Right kidney (tissue), 1 donor: ENCODE measurements at regions not wholly inside any gene's neighbourhood (a gene's known extent, or its start where the extent isn't known, plus 50 kb on each side); places are given as distances from the start of the nearest gene placed in this dataset.

ENCODE experiments used
- DNase-seq: peaks from one replicate; pipeline ENCODE4 v3.0.0-alpha.2; 2016

DNA sequence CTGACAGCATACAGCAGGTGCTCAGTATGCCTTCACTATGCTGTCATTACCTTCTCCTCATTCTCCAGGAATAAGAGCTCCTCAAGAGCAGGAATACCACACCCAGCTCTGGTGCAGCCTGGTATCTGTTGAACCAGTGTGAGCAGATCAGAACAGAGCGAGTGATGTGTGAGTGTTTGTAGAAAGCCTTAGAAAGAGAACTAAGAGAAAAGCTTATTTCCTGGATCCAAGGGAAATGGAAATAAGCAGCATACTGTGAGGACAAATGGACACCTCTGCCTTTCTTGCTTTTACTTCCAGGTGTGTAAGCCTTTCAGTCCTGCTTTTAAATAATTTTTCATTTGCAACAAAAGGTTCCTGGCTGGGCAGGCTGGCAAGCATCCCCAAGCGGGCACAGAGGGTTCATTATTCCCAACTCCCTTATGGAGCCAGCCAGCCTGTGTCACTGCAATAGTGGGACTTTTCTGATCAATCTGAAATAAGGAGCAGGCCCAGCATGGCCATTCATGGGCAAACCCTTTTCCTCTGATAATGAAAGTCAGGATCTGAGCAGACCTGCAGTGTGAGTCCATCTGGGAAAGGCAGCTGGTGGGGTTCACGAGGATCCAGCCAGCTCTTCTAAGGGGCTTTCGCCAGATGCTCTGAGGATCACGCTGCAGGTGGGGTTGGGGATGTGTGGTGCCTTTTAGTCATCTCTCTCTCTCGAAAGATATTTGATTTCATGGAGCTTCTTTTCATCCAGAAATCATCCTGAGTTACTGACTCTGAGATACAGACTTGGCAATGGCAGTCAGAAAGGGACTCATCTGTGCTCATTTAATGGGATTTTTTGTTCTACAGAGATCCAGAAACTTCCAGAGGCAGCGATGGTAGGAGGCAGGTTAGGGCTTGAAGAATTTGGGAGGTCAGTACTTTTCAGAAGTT lies 594.9 kb upstream of the CFAP20DC start:
- DNase-seq, result no peak

DNA sequence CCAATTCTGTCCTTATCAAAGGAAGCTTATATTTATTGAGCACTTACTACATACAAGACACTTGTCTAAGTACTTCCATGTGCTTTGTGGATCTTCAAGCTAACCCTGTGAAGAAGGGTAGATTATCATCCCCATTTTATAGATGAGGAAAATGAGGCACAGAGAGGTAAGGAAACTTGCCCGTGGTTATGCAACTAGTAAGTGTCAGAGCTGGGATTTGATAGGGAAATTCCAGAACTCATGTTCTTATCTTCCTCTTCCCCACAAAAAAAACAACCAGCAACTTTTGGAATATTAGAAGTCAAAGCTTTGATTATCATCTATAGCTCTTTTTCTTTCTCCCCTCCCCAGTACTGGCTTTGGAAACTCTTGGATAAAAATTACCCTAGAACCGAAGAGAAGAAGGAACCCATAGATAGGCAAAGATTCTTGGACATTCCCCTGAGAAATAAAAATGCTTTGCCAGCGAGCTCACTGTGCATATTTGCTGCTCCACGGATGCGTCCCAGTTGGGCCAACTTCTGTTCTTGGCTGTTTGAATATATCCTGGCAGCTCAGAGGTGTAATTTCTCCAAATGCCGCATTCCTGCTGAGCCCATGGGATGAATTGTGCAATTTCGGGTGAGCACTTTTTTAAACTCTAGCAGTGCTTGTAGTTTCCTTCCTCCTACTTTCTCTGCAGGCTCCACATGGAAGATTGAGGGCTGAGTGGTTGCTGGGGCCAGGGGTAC lies 591.5 kb upstream of the CFAP20DC start:
- DNase-seq, result no peak

DNA sequence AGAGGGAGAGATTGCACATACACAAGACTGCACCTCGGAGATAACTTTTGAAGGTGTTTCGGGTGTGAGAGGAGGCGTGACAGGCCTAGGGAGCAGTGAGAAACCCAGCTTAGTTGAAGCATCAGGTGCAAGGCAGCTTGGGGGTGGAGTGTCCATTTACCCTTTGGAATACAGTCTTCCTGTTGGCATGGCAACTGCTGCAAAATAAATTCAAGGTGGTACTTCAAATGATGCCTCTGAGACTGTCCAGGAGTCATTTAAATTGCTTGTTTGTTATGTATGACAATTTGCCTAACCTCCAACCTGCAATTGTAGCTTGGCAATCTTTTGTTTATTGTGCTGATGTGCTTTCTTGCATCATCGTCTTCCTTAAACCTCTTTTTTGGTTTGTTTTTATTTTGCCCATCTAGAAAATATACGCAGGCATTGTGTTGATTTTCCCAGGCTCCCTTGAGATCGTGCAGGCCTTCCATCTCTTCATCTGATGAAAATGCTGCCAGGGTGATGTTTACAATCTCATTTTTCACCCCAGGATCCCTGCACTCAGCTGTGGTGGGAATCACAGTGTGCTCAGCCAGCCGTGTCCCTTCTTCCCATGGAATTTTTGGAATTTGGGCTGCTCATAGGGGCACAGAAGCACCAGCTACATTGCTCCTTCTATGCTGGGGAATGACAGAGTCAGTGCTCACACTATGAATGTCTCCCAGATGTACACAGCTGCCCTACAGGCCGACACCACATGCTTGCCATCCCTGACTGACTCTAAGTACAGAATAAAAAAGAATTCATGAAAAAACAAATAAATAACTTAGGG lies 583.1 kb upstream of the CFAP20DC start:
- peak; percentile 39 for DNase-seq

DNA sequence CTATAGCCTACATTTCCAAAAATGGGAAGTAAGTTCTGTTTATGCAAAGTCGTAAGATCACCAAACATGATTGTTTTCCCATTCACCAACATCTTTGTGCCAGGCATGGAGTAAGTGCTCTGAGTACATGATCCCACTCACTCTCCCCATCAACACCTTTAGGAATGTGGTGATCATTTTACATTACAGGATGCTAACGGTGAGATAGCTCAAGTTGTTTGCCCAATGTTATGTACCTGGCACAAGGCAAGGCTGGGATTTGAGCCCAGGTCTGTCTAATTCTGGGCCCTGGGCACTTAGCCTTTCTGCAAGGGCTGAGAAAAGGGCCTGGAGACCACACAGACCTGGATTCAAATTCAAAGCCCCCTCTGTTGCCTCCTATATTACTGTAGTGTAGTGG lies 581.7 kb upstream of the CFAP20DC start:
- DNase-seq, result no peak

DNA sequence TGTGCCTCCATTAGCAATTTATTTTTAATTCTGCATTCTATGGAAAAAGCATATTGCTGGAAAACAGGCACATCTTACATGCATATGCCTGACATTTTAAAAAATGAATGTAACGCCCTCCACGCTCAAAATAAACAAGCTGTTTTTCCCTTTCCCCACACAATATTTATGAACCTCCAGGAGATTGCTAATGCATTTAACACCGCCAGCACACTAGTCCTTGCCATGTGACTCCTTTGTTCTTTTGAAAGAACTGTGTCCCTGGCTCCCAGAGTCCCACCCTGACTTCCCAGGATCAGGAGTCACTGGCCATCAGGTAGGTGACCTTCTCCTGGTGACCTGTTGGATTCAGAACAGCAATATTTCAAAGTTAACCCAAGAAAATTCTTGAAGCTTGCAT lies 571.2 kb upstream of the CFAP20DC start:
- DNase-seq, result no peak

DNA sequence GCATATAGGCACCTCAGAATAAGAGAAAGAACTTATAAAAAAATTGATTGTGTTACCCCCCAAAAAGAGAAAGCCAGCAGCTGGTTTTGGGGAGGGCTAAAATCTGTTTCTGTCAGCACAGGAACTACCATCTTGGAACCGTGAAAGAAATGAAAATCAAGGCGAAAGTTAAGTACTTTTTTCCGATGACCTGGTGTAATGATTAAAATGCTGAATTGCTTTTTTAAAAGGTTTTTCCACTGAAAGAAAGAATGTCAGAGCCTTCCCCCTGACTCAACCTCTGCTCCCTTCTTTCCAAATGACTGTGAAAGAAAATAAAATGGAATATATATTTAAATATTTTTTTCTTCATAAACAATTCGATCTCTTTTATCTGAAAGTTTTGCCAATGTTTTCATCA lies 570.5 kb upstream of the CFAP20DC start:
- no peak for DNase-seq

DNA sequence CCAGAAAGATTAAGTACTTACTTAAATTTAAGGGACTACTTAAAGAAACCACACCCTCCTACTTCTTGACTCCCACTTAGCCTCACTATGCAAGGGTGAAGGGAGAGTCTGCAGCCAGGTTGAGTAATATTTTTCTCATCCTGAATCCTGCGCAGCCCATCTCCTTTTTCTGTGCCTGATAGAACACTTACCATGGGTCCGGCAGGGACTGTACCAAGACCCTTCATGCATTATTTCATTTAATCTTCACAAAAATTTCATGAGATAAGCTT lies 562.6 kb upstream of the CFAP20DC start:
- DNase-seq, result no peak

DNA sequence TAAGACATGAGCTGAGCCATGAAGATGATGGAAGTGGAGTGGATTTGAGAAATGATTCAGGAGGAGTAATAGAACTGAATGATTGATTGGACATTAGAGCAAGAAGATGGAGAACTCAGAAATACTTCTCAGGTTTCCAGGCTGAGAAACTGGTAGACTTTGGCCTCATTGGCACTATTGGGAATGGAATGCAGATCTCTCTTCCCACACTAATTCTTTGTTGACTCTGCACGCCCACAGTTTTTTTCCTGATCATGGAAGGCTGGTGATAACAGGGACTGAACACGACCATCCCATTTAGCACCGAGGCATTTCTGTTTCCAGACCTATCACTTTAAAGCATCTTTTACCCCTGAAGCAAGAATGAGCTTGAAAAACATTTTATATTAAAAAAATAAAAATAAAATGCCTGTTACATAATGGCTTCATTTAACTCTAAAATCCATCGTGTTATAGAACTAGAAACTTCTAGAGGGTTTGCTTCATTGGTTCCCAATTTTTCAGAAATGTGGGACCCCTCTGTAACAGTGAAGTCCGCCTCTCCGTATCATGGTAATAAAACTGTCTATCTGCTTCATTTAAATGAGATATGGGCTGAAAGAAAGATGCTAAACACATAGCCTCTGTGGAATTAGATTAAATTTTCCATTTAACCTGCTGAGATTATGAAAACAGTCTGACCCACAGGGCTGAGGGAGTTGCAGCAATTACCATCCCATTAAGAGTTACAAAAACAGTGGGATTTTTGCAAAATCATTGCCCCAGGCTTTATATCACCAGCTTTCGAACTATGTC lies 562.0 kb upstream of the CFAP20DC start:
- DNase-seq, result no peak

DNA sequence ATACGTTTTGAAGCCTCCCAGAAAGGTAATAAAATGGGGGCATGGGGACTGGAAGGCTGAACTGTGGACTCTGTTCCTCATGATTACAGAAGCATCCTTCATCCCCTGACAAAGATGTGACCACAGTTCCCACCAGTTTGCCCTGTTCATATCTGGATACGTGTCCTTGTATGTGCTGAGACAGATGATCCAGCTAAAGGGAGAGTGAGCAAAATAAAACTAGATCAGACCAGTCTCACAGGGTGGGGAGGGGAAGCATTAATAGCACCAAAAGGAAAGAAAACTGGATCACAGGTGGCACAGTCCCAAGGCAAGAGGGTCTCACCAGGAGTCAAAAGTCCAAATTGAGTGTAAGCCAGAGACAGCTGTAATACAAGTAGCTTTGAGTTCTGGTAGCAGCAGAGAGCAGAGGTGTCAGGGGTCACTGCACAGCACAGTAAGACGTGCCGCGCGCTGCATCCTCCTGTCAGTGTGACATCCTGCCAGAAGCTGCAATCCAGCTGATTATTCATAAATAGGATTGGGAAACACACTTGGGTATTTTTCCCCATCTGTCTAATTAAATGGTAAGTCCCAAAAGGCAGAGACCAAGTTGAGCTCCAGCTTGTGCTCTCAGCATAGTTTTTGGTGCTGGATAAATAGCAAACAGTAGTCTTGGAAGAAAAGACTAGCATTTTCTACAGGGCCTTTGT lies 560.0 kb upstream of the CFAP20DC start:
- peak; percentile 33 for DNase-seq

DNA sequence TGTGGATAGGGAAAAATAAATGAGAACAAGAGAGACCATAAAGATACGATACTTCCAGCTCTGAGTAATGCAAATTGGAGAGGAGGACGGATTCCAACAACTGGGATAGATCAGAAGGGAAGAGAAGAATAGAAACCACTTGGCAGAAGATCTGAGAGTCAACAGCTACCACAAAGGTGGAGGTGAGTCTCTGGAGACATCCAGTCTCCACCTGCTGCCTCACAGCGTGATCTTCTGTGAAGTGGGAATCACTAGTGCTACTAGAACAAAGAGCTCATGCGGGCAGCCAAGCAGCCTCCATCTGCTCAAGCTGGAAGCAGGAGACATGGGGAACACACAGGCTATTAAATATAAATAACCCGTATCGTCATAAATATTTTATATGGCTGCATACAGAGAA lies 558.5 kb upstream of the CFAP20DC start:
- no peak for DNase-seq

DNA sequence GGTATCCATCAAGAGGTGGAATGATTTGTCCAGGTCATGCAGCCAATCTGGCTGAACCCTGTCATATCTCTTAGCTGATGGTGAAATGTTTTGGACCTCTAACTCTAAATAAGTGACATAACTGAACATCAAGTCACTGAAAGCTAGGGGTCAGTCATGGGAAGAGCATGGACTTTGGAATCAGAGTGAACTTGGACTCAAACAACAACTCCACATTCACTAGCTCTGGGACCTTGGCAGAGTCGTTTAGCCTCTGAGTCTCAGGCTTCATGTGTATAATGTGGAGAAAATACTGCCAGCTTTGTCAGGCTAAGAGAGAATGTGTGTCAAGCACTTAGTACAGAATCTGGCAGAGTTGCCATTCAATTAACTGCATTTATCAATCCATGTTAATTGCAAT lies 557.8 kb upstream of the CFAP20DC start:
- DNase-seq, result no peak

DNA sequence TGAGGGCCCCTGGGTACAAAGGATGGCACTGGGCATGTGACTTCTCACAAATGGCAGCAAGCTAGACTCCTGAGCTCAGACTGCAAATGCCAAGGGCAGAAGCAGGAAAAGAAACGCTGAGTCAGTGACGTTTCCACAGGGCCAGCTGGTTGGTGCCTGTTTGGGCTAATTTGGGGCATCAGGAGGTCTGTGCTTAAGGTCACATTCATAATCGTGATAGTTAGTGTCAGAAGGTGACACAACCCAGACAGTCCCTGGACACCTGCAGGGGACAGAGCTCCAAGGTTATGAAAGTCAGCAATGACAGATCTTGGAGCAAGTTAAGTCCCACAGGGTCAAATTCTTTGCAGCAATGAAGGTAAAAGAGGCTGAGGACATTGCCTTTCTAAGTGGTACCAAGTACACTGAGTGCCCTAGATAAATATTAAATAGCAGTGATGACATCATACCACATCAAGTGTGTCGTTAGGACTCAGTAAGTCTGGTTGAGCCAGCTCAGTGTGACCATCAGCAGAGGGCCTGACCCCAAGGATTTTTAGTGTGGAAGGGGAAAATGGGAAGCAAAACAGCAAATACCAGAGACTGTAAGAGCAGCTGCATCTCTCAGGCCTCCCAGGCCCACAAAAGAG lies 556.9 kb upstream of the CFAP20DC start:
- DNase-seq, result no peak

DNA sequence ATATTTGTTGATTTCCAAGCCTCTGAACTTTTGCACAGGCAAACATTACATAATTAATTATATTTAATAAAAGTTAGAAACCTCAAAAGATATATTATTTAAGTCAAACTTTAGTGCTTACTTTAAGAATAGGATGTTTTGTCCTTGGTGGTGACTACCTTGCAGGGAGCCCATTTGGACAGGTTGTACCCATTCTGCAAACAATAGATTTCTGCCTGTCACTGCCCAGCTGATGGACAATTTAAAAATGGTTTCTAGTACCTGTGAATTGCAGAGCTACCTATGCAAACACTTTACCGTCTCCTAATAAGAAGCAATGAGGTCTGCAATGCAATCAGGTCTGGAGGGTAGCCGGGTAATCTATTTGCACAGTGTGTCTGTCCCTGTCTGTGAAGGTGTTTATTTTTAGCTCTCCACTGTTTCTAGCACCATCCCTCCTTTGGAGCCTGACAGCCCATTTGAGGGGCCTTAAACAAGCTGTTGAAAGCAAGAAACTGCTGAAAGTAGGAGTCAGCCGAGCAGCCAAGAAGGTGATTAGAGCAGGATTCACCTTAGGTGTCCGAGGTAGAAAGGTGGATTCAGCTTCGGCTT lies 556.2 kb upstream of the CFAP20DC start:
- no peak for DNase-seq

DNA sequence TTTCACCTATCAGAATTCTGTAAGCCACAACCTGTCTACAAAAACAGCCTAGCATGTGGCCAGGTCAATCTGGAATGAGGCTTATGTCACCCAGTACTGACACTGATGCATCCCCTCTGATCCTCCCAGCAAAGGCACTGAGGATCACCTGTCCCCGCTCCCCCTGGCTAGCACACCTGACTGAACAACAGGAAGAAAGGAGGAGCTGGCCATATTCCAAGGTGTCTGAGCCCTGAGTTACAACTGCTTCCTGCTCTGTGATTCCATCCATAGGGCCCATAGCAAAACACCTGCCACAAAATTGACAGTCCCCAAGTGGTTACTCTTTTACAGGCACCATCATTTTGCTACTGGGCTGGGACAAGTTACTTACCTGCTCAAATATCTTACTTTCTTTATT lies 555.5 kb upstream of the CFAP20DC start:
- DNase-seq, result no peak

DNA sequence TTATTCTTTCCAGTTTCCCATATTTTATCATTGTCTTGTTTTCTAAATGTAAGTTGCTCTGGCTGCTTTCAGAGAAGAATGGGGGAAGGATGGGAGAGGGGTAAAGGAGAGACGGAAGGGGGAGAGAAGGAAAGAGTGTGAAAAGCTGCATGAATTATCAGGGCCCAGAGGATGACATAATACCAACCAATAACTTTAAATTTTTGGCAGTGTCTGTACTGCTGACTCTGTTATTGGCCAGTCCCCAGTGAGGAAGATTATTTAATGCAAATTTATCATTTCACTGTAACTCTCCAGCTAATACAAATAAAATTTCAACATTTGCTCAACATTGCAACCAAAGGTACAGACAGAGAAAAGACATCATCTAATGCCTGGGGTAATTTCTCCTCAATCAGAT lies 551.7 kb upstream of the CFAP20DC start:
- DNase-seq, result no peak

DNA sequence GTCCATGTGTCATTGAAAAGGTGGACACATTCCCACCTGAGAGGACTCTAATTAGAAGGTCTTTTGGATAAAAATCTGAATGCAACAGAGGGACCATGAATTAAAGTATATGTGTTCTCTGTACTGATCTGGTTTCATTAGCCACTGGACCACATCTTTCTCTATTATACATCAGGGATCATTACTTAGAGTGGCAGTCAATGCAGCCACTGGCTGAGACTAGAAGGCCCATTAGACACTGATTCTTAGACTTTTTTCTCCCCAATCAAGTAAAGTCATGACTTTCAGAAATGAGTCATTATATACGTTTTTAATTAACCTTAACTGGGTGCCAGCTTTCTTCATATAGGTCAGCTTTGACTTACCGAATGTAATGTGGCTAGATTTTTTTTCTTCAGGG lies 550.8 kb upstream of the CFAP20DC start:
- DNase-seq, result no peak

DNA sequence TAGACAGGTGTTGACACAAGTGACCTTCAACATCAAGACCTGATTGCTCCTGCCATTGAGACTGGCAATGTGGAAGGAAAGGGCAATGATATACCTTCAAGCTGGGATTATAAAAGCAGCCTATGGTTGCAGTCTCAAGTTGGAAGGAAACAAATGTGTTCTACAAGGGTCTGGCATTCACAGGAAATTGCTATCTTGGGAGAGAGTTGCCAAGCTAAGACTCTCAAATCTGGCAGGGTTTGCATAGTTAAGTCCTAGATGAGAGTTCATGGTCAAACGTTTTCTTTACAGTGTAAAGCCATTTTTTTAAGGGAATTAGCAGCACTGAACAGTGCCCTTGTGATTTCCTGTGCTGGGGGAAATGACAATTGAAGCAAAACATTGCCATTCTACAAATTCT lies 546.9 kb upstream of the CFAP20DC start:
- no peak for DNase-seq

DNA sequence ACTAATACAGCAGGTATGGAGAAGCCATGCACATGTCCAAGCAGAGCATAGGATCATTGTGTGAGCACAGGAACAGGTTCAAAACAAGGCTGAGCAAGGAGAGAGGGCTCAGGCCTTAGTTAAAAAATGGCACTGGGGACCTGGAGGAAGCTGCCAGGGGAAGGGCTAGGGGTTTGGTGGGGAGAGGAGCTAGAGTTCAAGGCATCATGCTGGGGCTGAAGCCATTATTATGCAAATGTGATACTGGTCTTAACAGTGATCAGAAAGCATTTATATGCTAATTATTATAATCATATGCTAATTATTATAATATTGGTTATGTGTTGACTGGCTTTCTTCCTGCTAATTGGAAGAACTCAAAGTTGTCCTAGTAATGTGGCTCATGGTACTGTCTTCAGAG lies 546.0 kb upstream of the CFAP20DC start:
- DNase-seq, result no peak

DNA sequence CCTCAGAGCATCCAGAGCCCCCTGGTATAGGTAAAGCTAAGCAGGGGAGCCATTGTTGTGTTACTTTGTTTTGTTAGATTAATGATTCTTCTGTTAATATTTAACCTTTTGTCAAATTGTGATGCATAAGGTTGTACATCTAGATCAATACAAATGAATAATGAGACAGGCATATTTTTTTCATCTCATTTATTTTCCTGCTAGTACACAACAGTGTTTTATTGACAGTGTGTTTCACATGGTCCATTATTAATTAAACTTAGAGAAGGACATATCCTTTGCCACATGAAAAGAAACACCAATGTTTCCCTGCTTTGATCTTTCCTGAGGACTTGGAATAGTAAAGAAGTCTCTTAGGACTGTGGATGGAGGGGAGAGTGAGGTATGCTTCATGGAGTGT lies 543.6 kb upstream of the CFAP20DC start:
- no peak for DNase-seq

DNA sequence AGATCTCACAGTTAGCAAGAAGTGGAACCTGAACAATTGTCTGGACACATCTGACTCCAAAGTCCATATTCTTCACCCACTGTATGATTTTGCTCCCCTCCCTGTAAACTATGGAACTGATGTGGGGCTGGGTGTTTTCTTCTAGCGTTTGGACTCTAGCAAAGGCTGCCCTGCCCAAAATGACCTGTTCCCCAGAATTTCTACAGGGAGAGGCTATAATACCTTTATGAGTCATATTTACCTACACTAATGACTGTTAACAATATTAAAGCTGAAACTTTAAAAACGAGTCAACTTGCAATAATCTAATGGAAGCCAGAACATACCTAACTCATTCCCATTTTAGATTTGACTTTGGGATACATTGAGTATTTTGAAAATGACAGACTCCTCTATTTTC lies 531.2 kb upstream of the CFAP20DC start:
- DNase-seq, result no peak

DNA sequence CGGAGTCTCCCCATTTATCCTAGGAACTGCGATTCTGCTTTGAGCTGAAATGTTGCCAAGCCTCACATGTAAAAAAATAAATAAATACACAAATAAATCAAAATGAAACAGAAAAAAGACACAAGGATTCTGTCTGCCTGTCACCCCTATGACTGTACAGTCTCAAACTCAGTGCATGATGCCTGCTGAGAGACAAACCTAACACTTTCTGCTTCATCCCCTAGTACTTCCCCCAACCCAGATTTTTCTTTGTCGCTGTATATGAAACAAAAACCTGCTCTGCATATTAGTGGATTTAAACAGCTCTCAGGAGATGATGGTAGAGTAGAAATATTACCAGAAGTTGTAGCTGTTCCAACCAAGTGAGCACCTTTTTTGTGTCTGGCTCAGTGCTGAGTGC lies 530.7 kb upstream of the CFAP20DC start:
- DNase-seq, result no peak
